Tibial artery (tissue), 4 donors: ENCODE measurements at regions not wholly inside any gene's neighbourhood (a gene's known extent, or its start where the extent isn't known, plus 50 kb on each side); places are given as distances from the start of the nearest gene placed in this dataset.
"Not testable (repeated sequence)": the region's sequence is repeated elsewhere in the genome, so short reads cannot be mapped to it uniquely, and the experiment has no call there.

ENCODE experiments used
- DNase-seq, 2 donors: peaks; one replicate each; pipeline ENCODE4 v3.0.0-alpha.2; 2019
- H3K27ac ChIP-seq, 2 donors: fragments of 200-600 bp; sonication (generic) in 1 of 2; 1 replicate in 1 of 2; 2 replicates in 1 of 2; pipeline ENCODE4 v1.5.1; 2018 to 2019; ENCODE audit warnings: mild to moderate bottlenecking in 1 of 2
- H3K27me3 ChIP-seq, 2 donors: fragments of 200-600 bp; sonication (generic) in 1 of 2; one replicate each; pipeline versions ENCODE4 v1.5.1 to v1.6.0; 2016 to 2019
- H3K36me3 ChIP-seq, 3 donors: fragments of 200-600 bp; sonication (generic) in 2 of 3; one replicate each; pipeline ENCODE4 v1.5.1; 2016 to 2019; ENCODE audit warnings: mild to moderate bottlenecking in 2 of 3
- H3K4me1 ChIP-seq, 4 donors: fragments of 200-600 bp; sonication (generic) in 2 of 4; 1 replicate in 3 of 4; 2 replicates in 1 of 4; pipeline ENCODE4 v1.5.1; 2016 to 2019
- H3K4me3 ChIP-seq, 2 donors: fragments of 200-600 bp; sonication (generic) in 1 of 2; 1 replicate in 1 of 2; 2 replicates in 1 of 2; pipeline ENCODE4 v1.5.1; 2018 to 2019; ENCODE audit warnings: mild to moderate bottlenecking in 2 of 2
- H3K9me3 ChIP-seq, 3 donors: fragments of 200-600 bp; sonication (generic) in 1 of 3; one replicate each; pipeline ENCODE4 v1.5.1; 2016 to 2019
- CTCF ChIP-seq, 2 experiments: fragments of 200-600 bp in 1 of 2; fragments of 450-650 bp in 1 of 2; IDR thresholded peaks; one replicate each; pipeline ENCODE4 v1.5.1; 2017 to 2019; ENCODE audit warnings: antibody characterized with exemption in 2 of 2, mild to moderate bottlenecking in 1 of 2, moderate library complexity in 1 of 2
- intact Hi-C: fragments of 100-400 bp; cut with DNase I; formaldehyde crosslinking; loops from one replicate; pipeline ENCODE4 v1.15.0; 2023; ENCODE audit warnings: low total_unique reads

GRCh38 chr10:52368725-52369124, 54.6 kb downstream of the DKK1 start:
- Histone ChIP-seq H3K27me3 (no peaks in the 10 kb centered on the region), H3K36me3 (no peaks in the 10 kb centered on the region), H3K27ac (no peak overlapping the region), H3K9me3 (no peaks in the 10 kb centered on the region), H3K4me1 (no peaks in the 10 kb centered on the region), H3K4me3 (no peak overlapping the region)
- intact Hi-C loops = no loop called here
- TF ChIP-seq CTCF (IDR thresholded peaks at IDR 0.05) = no peak
- no peak for DNase-seq

GRCh38 chr10:52374207-52374606, 60.1 kb downstream of the DKK1 start:
- peaks cover 0 to 16% (median 8%) of the 10 kb centered on the region in 3 donors for H3K9me3 ChIP-seq
- H3K27me3 ChIP-seq, DNase-seq, H3K27ac ChIP-seq, intact Hi-C loops, H3K4me1 ChIP-seq, H3K36me3 ChIP-seq, H3K4me3 ChIP-seq: not testable (repeated sequence)

GRCh38 chr10:52376694-52377354, 62.7 kb downstream of the DKK1 start:
- no peak for TF ChIP-seq CTCF (IDR thresholded peaks at IDR 0.05)
- intact Hi-C loops = no loop called here
- Histone ChIP-seq H3K4me3 (no peak overlapping the region), H3K27ac (no peak overlapping the region), H3K36me3 (no peaks in the 10 kb centered on the region), H3K4me1 (no peaks in the 10 kb centered on the region), H3K27me3 (no peaks in the 10 kb centered on the region), H3K9me3 (peaks cover 0 to 16% (median 8%) of the 10 kb centered on the region in 3 donors)
- no peak for DNase-seq

- no peak overlapping the region for H3K4me3 ChIP-seq
- no peaks in the 10 kb centered on the region for H3K36me3 ChIP-seq
- peaks cover 0 to 16% (median 8%) of the 10 kb centered on the region in 3 donors for H3K9me3 ChIP-seq
- intact Hi-C loops = no loop called here
- no peak for TF ChIP-seq CTCF (IDR thresholded peaks at IDR 0.05)
- H3K27me3 ChIP-seq = no peaks in the 10 kb centered on the region
- no peak for DNase-seq
- H3K27ac ChIP-seq = no peak overlapping the region
- no peaks in the 10 kb centered on the region for H3K4me1 ChIP-seq
Measured at GRCh38 chr10:52378124-52378523, 64.0 kb downstream of the DKK1 start.

GRCh38 chr10:52379287-52379686, 65.2 kb downstream of the DKK1 start:
- H3K27ac ChIP-seq = no peak overlapping the region
- intact Hi-C loops = no loop called here
- no peaks in the 10 kb centered on the region for H3K27me3 ChIP-seq
- peaks cover 0 to 11% (median 8%) of the 10 kb centered on the region in 3 donors for H3K9me3 ChIP-seq
- no peak for TF ChIP-seq CTCF (IDR thresholded peaks at IDR 0.05)
- no peaks in the 10 kb centered on the region for H3K36me3 ChIP-seq
- no peak overlapping the region for H3K4me3 ChIP-seq
- no peaks in the 10 kb centered on the region for H3K4me1 ChIP-seq
- DNase-seq = no peak

GRCh38 chr10:52383088-52383487, 69.0 kb downstream of the DKK1 start:
- DNase-seq = no peak
- intact Hi-C loops = no loop called here
- Histone ChIP-seq H3K36me3 (no peaks in the 10 kb centered on the region), H3K4me1 (no peaks in the 10 kb centered on the region), H3K27ac (no peak overlapping the region), H3K4me3 (no peak overlapping the region), H3K9me3 (no peaks in the 10 kb centered on the region), H3K27me3 (no peaks in the 10 kb centered on the region)
- TF ChIP-seq CTCF (IDR thresholded peaks at IDR 0.05) = no peak
